Stimulated activated CD4-positive, alpha-beta T cell treated with anti-CD3 and anti-CD28 coated beads, Interleukin-4, amount 100 ng/mL, for 1 hour (primary cell): ENCODE measurements at regions not wholly inside any gene's neighbourhood (a gene's known extent, or its start where the extent isn't known, plus 50 kb on each side); places are given as distances from the start of the nearest gene placed in this dataset.

Experiments used
- DNase-seq: peaks from one replicate; pipeline ENCODE4 v3.0.0-alpha.2; 2020

DNA sequence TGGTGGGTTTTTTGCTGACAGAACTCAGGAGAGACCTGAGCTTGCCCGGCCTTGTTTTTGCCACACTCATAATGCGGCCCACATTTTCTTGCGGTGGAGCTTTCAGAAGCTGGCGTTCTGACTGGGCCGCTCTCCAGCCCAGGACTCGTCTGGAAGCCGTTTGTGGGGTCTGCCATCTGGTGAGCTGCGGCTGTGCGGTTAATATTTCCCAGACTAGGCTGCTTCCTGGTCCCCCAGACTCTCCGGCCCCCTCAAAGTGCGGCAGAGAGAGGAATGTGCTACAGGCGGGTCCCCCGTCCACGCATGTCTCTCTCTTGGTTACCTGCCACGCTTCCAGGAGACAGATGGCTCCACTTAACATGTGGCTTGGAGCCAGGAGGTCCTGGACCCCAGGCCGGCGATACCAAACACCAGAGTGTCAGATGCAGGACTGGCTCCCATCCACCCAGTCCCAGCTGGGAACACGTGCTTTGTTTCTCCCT, 128.9 kb upstream of the PMEPA1 start:
- DNase-seq, result no peak

GRCh38 chr20:57837208-57838035, 127.6 kb upstream of the PMEPA1 start:
- DNase-seq, result no peak

- DNase-seq, result no peak
These were observed 126.0 kb upstream of the PMEPA1 start for GRCh38 chr20:57835588-57836455.

DNA sequence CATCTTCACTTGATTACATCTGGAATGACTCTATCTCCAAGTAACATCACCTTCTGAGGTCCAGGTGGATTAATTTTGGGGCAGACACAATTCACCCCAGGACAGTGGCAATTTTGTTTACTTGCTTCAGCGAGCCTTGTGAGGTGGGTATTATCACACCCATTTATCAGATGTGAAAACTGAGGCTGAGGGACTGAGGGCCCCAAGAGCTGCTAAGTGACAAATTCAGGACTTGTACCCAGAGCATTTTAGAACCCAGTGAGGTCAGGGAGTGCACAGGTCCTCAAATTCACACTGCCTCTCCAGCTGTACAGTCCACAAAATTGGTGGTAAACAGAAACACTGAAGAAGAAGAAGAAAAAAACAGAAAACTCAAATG, 125.2 kb upstream of the PMEPA1 start:
- no peak for DNase-seq

DNA sequence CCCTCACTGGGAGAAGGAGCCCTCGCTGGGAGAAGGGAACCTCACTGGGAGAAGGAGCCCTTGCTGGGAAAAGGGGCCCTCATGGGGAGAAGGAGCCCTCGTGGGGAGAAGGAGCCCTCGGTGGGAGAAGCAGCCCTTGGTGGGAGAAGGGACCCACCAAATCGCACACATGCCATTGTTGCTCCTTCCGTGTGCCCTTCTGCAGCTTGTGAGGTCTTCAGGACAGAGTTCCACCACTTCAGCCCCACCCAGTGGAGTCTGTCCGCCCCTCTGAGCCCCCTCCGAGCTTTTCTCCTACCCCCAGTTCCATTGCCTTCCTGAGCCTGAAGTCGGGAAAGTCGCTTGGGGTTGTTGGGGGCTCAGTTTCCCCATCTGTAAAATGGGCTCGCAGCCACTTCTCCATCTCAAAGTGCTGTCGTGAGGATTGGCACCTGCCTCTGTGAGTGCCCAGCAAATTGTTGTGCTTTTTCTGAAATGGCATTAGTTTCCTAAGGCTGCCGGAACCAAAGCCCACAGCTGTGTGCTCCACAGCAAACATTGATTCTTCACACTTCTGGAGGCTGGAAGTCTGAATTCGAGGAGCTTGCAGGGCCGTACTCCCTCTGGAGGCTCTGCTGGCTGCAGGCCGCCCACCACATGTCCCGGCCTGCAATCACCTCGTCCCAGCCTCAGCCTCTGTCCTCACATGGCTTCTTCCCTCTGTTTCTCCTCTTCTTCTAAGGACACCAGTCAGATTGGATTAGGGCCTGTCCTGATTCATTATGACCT, 124.7 kb upstream of the PMEPA1 start:
- no peak for DNase-seq

DNA sequence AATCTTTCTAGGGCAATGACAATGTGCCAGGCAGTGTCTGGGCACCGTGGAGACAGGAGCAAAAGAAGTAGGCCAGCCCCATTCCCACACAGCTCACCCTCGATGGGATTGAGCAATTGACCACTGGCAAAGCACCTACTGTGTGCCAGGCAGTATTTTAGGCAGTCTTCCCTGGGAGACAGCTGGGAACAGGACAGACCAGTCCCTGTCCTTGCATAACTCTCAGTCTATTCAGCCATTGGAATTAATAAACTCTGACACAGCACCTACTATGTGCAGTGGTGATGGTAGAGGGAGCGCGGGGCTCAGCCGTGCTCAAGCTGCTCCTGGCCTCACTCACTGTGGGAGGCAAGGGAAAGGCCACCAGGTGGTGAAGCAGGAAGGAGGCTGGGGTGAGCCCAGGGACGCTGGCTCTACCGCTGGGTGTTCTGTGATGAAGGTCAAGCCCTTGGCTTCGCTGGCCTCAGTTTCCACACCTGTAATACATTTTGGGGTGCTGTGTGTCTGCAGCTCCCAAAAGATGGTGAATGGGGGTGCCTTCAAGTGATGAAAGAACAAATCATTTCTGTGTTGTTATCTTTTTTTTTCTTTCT, 122.3 kb upstream of the PMEPA1 start:
- DNase-seq, result no peak

- DNase-seq, result no peak
These were observed 121.6 kb upstream of the PMEPA1 start for GRCh38 chr20:57831326-57831992.

DNA sequence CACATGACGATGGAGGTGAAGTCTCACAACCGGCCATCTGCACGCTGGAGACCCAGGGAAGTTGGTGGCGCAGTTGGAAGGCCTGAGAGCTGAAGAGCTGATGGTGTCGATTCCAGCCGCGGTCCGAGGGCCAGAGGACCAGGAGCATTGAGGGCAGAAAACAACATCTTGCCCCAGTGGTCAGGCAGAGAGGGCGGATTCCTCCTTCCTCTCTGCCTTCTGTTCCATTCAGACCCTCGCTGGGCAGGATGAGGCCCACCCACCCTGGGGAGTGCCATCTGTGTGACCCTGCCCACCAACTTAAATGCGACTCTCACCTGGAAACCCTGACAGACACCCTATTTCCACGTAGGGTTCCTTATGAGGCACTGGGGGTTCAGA, 120.7 kb upstream of the PMEPA1 start:
- DNase-seq, result no peak

- no peak for DNase-seq
These were observed 120.1 kb upstream of the PMEPA1 start for GRCh38 chr20:57829805-57830514.

GRCh38 chr20:57829336-57829735, 119.5 kb upstream of the PMEPA1 start:
- no peak for DNase-seq

- DNase-seq, result no peak
These were observed 118.9 kb upstream of the PMEPA1 start for GRCh38 chr20:57828696-57829095.

- DNase-seq, result no peak
These were observed 117.0 kb upstream of the PMEPA1 start for GRCh38 chr20:57826666-57827287.

DNA sequence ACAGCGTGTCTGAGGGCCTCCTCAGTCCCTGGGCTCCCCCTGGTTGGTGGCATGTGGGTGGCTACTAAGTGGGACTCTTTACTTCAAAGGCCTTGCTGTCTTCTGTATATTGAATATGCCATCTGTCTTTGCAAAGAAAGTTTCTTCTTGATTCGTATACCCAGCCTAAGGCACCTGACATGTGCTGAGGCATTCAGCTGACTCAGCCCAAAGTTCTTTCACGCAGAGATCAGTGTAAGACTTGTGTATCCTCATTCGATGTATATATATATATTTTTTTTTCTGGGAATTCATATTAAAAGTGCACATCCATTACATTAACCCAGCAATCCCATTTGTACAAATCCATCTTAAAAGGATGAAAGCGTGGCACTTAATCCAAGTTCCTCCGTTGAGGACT, 115.1 kb upstream of the PMEPA1 start:
- no peak for DNase-seq

DNA sequence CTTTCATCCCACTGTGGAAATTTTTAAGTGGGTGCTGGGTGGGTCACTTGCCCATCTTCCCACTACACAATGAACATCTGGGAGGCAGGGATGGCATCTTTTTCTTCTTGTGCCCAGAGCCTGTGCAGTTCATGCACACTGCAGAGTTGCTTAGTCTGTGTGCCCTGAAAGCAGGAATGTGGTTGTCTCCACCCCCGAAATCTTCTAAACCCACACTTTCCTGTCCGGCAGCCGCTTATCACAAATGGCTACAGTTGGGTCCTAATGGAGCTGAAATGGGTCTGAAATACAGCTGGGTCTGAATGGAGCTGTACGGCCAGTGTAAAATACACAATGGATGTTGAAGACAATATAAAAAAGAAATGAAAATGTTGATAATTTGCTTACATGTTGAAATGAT, 112.1 kb upstream of the PMEPA1 start:
- no peak for DNase-seq

GRCh38 chr20:57819691-57820380, 110.0 kb upstream of the PMEPA1 start:
- DNase-seq, result no peak

GRCh38 chr20:57819291-57819690, 109.5 kb upstream of the PMEPA1 start:
- DNase-seq, result no peak

DNA sequence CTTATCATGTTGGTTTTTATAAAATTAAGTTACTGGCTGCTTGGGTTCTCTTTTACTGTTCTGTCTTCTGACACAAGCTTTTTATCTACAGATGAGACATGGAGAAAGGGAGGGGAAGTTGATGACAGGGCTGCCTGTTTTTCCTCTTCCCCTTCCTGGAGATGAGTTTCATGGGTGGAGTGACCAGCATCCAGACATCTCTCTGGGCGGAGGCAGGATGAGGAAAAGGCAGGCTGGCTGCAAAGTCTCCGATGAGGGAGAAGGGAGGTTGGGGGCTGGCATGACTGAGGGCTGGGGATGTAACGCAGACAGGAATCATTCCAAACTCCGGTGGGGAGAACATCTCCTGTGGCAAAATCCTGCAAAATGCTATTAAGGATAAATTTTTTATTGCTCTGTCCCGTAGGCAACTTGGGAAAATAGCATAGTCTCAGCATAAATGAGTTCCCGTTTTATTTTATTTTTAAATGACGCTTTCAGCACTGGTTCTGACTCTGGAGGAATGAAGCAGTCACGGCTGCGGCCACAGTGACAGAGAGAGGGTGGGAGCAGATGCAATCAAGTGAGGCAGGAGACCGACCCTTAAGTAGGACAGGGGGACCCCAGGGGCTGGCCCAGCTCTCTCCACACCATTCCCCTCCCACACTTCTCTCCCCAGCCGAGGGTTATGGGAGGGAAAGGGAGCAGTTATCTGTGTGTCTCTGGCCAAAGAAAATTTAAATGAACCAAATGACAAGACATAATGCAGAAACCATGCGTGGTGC, 108.8 kb upstream of the PMEPA1 start:
- no peak for DNase-seq

- DNase-seq, result no peak
These were observed 105.6 kb upstream of the PMEPA1 start for GRCh38 chr20:57815405-57815804.

DNA sequence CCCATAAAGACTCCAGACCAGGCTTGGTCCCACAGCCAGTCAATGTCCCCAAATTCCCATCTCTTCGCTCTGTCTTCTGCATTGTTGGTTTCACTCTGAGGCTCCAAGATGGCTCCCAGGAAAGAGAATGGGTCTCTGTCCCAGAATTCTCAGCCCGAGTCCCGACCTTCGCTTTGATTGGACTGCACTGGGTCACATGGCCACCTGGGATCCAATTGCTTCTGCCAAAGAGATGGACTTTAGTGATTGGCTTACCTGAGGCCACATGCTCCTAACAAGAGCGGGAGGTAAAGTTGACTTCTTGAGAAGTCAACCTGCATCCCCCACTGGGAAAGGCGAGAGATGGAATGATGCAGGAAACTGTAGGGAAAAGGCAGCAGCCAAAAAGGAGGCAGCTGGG, 104.7 kb upstream of the PMEPA1 start:
- DNase-seq, result no peak
